ENCODE measurements at regions not wholly inside any gene's neighbourhood (a gene's known extent, or its start where the extent isn't known, plus 50 kb on each side); places are given as distances from the start of the nearest gene placed in this dataset.

GRCh38 chr10:61125560-61126170 is 181.7 kb upstream of the RHOBTB1 start:
- TF ChIP-seq SP1 (IDR thresholded peaks at IDR 0.05), result no peak
- no peak for TF ChIP-seq SP1 (CRISPR knock-in tag; IDR thresholded peaks at IDR 0.05)
- no peak for TF ChIP-seq PCBP1 (IDR thresholded peaks at IDR 0.05; ENCODE audit: borderline replicate concordance, low read depth, low read length)
- TF ChIP-seq SPEN (CRISPR knock-in tag; IDR thresholded peaks at IDR 0.05; ENCODE audit: low read depth), result no peak
- TF ChIP-seq ZNF639 (CRISPR knock-in tag; conservative IDR thresholded peaks at IDR 0.05), result no peak
- TF ChIP-seq FOXC1 (CRISPR knock-in tag; IDR thresholded peaks at IDR 0.05; ENCODE audit: borderline replicate concordance), result no peak
- TF ChIP-seq SP2 (CRISPR knock-in tag; IDR thresholded peaks at IDR 0.05), result no peak
- TF ChIP-seq SMC3 (IDR thresholded peaks at IDR 0.05; ENCODE audit: low read length), result no peak
- TF ChIP-seq EZH2 (conservative IDR thresholded peaks at IDR 0.05; ENCODE audit: low read depth, low read length), result no peak
- TF ChIP-seq PRPF4 (IDR thresholded peaks at IDR 0.05; ENCODE audit: low read depth, low read length, poor library complexity, severe bottlenecking), result no peak
- TF ChIP-seq NR2F1 (CRISPR knock-in tag; IDR thresholded peaks at IDR 0.05), result no peak
- TF ChIP-seq CTCF (CRISPR knock-in tag; IDR thresholded peaks at IDR 0.05), result no peak
- no peak for TF ChIP-seq TCF7L2 (IDR thresholded peaks at IDR 0.05; ENCODE audit: low read depth, low read length)
- TF ChIP-seq MAFK (conservative IDR thresholded peaks at IDR 0.05 in 1 of 2, IDR thresholded peaks at IDR 0.05 in 1 of 2; ENCODE audit: low read length in 2 of 2), result no peak
- no peak for TF ChIP-seq AGO1 (IDR thresholded peaks at IDR 0.05; ENCODE audit: low read depth, low read length, poor library complexity, severe bottlenecking)
